ENCODE measurements at regions not wholly inside any gene's neighbourhood (a gene's known extent, or its start where the extent isn't known, plus 50 kb on each side); places are given as distances from the start of the nearest gene placed in this dataset.

DNA sequence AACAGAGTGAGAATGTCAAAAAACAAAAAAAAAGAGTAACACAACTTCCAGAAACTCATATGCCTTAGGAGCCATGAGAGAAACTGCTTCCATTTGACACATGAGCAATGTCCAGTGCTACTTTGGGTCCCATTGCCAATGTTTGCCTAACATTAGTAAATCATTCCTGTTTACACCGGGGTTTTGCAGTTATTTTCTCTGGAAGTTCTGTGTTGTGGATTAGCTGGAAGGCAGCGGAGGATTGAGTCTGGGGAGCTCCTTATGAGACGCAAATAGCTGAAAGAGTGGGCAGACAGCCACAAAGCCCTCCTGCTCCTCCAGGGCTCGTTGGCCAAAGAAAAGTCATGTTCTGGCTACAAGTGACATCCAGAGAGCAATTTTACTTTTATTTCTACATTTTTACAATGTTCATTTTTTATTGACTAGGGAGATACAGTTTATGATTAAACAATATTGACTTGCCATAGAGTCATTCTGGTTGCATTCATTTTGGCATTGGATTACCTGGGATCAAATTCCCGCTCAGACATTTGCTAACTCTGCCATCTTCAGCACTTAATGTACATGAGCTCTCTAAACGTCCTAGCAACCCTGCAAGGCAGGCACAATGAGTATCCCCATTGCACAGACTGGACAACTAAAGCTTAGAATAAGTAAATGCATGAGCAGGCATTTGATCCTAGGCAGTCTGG, 66.4 kb upstream of the GALNT2 start:
- H3K27me3 Mint-ChIP-seq (ENCODE audit: low read depth), result no peaks in the 10 kb centered on the region; the same call in 1 of the 2 replicates
- ChIA-PET CTCF (no interaction called here), POLR2A (no interaction called here)
- DNase-seq (ENCODE audit: low spot score), result no peak
- H3K4me1 Mint-ChIP-seq, result peaks cover 14% of the 10 kb centered on the region
- no peak overlapping the region for H3K27ac Mint-ChIP-seq
- H3K9me3 Mint-ChIP-seq, result no peaks in the 10 kb centered on the region
- TF ChIP-seq, protein P1, sequence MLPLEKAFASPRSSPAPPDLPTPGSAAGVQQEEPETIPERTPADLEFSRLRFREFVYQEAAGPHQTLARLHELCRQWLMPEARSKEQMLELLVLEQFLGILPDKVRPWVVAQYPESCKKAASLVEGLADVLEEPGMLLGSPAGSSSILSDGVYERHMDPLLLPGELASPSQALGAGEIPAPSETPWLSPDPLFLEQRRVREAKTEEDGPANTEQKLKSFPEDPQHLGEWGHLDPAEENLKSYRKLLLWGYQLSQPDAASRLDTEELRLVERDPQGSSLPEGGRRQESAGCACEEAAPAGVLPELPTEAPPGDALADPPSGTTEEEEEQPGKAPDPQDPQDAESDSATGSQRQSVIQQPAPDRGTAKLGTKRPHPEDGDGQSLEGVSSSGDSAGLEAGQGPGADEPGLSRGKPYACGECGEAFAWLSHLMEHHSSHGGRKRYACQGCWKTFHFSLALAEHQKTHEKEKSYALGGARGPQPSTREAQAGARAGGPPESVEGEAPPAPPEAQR (CRISPR knock-in tag; IDR thresholded peaks at IDR 0.05), result no peak
- no peaks in the 10 kb centered on the region for H3K36me3 Mint-ChIP-seq
- no peak for ATAC-seq
- no peak overlapping the region for H3K4me3 Mint-ChIP-seq

DNA sequence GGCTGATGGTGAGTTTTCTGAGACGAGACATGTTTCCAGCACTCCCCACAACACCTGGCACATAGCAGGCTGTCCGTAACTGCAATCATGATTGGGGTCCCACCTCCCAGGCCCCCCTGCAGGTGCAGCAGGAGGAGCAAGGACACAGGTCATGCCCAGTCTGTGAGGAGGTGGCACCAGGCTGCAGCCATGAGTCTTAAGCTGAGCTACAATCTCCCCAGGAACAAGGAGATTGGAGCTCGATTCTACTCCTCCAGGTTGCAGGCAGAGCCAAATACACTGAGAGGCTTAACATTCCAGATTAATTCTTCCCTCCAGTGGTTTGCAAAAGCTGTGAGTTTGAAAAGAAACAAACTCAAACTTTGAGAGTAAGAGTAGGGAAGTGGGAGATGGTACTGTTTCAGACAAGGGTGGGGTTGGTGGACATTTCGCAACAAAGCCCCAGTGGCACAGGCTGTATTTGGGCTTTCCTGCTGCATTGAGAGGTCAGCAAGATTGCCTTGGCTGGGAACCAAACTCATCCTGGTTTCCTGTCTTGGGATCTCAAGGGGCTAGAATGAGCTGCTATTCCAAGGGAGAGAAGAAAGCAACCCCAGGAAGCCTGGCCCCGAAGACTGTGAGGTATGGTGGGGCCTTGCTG, 64.8 kb upstream of the GALNT2 start:
- CTCF ChIA-PET, result no interaction called here
- Mint-ChIP-seq H3K27me3 (ENCODE audit: low read depth) (no peaks in the 10 kb centered on the region; the same call in none of the 2 replicates), H3K4me1 (peaks cover 14% of the 10 kb centered on the region), H3K4me3 (no peak overlapping the region), H3K27ac (no peak overlapping the region), H3K36me3 (no peaks in the 10 kb centered on the region), H3K9me3 (0 out of 2 replicates have a peak, but pooled peaks cover 3% of the 10 kb centered on the region)
- no peak for DNase-seq (ENCODE audit: low spot score)
- ATAC-seq, result no peak
- POLR2A ChIA-PET, result no interaction called here
- TF ChIP-seq CREM (CRISPR knock-in tag; IDR thresholded peaks at IDR 0.05) (no peak), TCF7 (CRISPR knock-in tag; IDR thresholded peaks at IDR 0.05; ENCODE audit: low read depth) (no peak), PRRX2 (CRISPR knock-in tag; IDR thresholded peaks at IDR 0.05) (no peak), FOXP1 (CRISPR knock-in tag; IDR thresholded peaks at IDR 0.05; ENCODE audit: borderline replicate concordance) (no peak), GTF2I (CRISPR knock-in tag; conservative IDR thresholded peaks at IDR 0.05) (no peak), SP1 (CRISPR knock-in tag; conservative IDR thresholded peaks at IDR 0.05) (no peak), ESRRA (CRISPR knock-in tag; IDR thresholded peaks at IDR 0.05; ENCODE audit: borderline replicate concordance) (no peak), EMX1 (CRISPR knock-in tag; IDR thresholded peaks at IDR 0.05) (no peak), ZNF232 (CRISPR knock-in tag; IDR thresholded peaks at IDR 0.05) (no peak), NFATC4 (CRISPR knock-in tag; IDR thresholded peaks at IDR 0.05) (no peak), FOXJ3 (CRISPR knock-in tag; IDR thresholded peaks at IDR 0.05; ENCODE audit: borderline replicate concordance) (no peak), SOX15 (CRISPR knock-in tag; IDR thresholded peaks at IDR 0.05) (no peak), RORB (CRISPR knock-in tag; IDR thresholded peaks at IDR 0.05) (no peak)
- TF ChIP-seq, protein P2, sequence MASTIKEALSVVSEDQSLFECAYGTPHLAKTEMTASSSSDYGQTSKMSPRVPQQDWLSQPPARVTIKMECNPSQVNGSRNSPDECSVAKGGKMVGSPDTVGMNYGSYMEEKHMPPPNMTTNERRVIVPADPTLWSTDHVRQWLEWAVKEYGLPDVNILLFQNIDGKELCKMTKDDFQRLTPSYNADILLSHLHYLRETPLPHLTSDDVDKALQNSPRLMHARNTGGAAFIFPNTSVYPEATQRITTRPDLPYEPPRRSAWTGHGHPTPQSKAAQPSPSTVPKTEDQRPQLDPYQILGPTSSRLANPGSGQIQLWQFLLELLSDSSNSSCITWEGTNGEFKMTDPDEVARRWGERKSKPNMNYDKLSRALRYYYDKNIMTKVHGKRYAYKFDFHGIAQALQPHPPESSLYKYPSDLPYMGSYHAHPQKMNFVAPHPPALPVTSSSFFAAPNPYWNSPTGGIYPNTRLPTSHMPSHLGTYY (CRISPR knock-in tag; IDR thresholded peaks at IDR 0.05), result no peak
- TF ChIP-seq, protein P3, sequence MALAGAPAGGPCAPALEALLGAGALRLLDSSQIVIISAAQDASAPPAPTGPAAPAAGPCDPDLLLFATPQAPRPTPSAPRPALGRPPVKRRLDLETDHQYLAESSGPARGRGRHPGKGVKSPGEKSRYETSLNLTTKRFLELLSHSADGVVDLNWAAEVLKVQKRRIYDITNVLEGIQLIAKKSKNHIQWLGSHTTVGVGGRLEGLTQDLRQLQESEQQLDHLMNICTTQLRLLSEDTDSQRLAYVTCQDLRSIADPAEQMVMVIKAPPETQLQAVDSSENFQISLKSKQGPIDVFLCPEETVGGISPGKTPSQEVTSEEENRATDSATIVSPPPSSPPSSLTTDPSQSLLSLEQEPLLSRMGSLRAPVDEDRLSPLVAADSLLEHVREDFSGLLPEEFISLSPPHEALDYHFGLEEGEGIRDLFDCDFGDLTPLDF (CRISPR knock-in tag; IDR thresholded peaks at IDR 0.05), result no peak
- TF ChIP-seq, protein P1 (CRISPR knock-in tag; IDR thresholded peaks at IDR 0.05), result no peak
- TF ChIP-seq, protein P4, sequence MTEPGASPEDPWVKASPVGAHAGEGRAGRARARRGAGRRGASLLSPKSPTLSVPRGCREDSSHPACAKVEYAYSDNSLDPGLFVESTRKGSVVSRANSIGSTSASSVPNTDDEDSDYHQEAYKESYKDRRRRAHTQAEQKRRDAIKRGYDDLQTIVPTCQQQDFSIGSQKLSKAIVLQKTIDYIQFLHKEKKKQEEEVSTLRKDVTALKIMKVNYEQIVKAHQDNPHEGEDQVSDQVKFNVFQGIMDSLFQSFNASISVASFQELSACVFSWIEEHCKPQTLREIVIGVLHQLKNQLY (CRISPR knock-in tag; IDR thresholded peaks at IDR 0.05), result no peak
- TF ChIP-seq, protein P5, sequence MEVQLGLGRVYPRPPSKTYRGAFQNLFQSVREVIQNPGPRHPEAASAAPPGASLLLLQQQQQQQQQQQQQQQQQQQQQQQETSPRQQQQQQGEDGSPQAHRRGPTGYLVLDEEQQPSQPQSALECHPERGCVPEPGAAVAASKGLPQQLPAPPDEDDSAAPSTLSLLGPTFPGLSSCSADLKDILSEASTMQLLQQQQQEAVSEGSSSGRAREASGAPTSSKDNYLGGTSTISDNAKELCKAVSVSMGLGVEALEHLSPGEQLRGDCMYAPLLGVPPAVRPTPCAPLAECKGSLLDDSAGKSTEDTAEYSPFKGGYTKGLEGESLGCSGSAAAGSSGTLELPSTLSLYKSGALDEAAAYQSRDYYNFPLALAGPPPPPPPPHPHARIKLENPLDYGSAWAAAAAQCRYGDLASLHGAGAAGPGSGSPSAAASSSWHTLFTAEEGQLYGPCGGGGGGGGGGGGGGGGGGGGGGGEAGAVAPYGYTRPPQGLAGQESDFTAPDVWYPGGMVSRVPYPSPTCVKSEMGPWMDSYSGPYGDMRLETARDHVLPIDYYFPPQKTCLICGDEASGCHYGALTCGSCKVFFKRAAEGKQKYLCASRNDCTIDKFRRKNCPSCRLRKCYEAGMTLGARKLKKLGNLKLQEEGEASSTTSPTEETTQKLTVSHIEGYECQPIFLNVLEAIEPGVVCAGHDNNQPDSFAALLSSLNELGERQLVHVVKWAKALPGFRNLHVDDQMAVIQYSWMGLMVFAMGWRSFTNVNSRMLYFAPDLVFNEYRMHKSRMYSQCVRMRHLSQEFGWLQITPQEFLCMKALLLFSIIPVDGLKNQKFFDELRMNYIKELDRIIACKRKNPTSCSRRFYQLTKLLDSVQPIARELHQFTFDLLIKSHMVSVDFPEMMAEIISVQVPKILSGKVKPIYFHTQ (CRISPR knock-in tag; IDR thresholded peaks at IDR 0.05), result no peak
- TF ChIP-seq, protein P6, sequence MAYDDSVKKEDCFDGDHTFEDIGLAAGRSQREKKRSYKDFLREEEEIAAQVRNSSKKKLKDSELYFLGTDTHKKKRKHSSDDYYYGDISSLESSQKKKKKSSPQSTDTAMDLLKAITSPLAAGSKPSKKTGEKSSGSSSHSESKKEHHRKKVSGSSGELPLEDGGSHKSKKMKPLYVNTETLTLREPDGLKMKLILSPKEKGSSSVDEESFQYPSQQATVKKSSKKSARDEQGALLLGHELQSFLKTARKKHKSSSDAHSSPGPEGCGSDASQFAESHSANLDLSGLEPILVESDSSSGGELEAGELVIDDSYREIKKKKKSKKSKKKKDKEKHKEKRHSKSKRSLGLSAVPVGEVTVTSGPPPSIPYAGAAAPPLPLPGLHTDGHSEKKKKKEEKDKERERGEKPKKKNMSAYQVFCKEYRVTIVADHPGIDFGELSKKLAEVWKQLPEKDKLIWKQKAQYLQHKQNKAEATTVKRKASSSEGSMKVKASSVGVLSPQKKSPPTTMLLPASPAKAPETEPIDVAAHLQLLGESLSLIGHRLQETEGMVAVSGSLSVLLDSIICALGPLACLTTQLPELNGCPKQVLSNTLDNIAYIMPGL (CRISPR knock-in tag; IDR thresholded peaks at IDR 0.05), result no peak
